ENCODE measurements at regions not wholly inside any gene's neighbourhood (a gene's known extent, or its start where the extent isn't known, plus 50 kb on each side); places are given as distances from the start of the nearest gene placed in this dataset.

- Histone ChIP-seq H3K9me3 (ENCODE audit: control insufficient read depth, insufficient read depth, low read depth, low read length) (no peaks in the 10 kb centered on the region), H3K4me3 (ENCODE audit: low read depth, low read length) (no peak overlapping the region), H3K4me1 (ENCODE audit: control insufficient read depth, insufficient read depth, low read length) (no peaks in the 10 kb centered on the region), H3K27ac (ENCODE audit: low read depth, low read length) (no peak overlapping the region), H3K36me3 (ENCODE audit: control insufficient read depth, insufficient read depth, low read length) (no peaks in the 10 kb centered on the region), H3K9ac (ENCODE audit: low read length) (no peak overlapping the region), H3K27me3 (ENCODE audit: control insufficient read depth, insufficient read depth, low read length) (no peaks in the 10 kb centered on the region)
These were observed 430.0 kb downstream of the CCDC91 start for GRCh38 chr12:28620281-28620680.

DNA sequence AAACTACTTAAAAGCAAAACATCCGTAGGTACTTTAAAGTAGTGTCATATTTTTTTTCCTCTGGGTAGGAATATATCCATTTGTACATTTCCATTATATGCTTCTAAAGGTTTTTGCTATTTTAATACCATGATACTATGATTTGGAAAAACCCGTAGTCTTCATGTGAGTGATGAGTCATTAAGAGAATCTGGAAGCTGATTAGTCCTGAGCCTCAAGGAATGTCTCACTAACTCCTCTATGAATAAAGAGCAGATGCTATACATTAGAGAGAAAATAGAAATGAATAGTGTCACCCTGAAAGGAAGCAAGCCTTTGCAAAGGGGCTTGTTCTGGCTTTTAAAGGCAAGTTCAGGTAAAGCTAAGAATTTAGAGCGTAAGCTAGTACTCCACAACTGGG is 432.1 kb downstream of the CCDC91 start:
- Histone ChIP-seq H3K4me1 (ENCODE audit: control insufficient read depth, insufficient read depth, low read length) (no peaks in the 10 kb centered on the region), H3K9ac (ENCODE audit: low read length) (no peak overlapping the region), H3K27ac (ENCODE audit: low read depth, low read length) (no peak overlapping the region), H3K4me3 (ENCODE audit: low read depth, low read length) (no peak overlapping the region), H3K27me3 (ENCODE audit: control insufficient read depth, insufficient read depth, low read length) (no peaks in the 10 kb centered on the region), H3K9me3 (ENCODE audit: control insufficient read depth, insufficient read depth, low read depth, low read length) (no peaks in the 10 kb centered on the region), H3K36me3 (ENCODE audit: control insufficient read depth, insufficient read depth, low read length) (no peaks in the 10 kb centered on the region)

- Histone ChIP-seq H3K4me1 (ENCODE audit: control insufficient read depth, insufficient read depth, low read length) (no peaks in the 10 kb centered on the region), H3K9me3 (ENCODE audit: control insufficient read depth, insufficient read depth, low read depth, low read length) (no peaks in the 10 kb centered on the region), H3K9ac (ENCODE audit: low read length) (no peak overlapping the region), H3K36me3 (ENCODE audit: control insufficient read depth, insufficient read depth, low read length) (no peaks in the 10 kb centered on the region), H3K27me3 (ENCODE audit: control insufficient read depth, insufficient read depth, low read length) (no peaks in the 10 kb centered on the region), H3K4me3 (ENCODE audit: low read depth, low read length) (no peak overlapping the region), H3K27ac (ENCODE audit: low read depth, low read length) (no peak overlapping the region)
These were observed 436.2 kb downstream of the CCDC91 start for GRCh38 chr12:28626504-28626903.

DNA sequence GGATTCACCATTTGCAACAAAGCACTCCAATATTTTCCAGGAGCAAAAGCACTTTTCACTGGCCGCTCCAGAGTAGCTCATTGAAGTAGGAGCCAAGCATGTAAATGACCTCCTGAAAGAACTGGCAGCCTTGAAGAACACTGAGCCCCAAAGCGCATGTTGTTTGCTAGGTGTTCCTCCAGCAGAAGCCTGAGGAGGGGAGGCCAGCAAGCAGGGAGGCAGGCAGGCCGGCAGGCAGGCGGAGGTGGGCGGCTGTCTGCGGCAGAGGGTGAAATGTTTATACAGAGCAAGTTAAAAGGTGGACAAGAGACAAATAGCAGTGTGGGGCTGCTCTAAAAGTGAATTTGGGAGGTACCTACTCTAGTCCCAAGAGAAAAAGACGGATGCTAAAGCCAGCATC is 439.4 kb downstream of the CCDC91 start:
- H3K4me1 ChIP-seq (ENCODE audit: control insufficient read depth, insufficient read depth, low read length), result no peaks in the 10 kb centered on the region
- H3K9ac ChIP-seq (ENCODE audit: low read length), result no peak overlapping the region
- H3K27ac ChIP-seq (ENCODE audit: low read depth, low read length), result no peak overlapping the region
- H3K27me3 ChIP-seq (ENCODE audit: control insufficient read depth, insufficient read depth, low read length), result no peaks in the 10 kb centered on the region
- H3K36me3 ChIP-seq (ENCODE audit: control insufficient read depth, insufficient read depth, low read length), result no peaks in the 10 kb centered on the region
- H3K4me3 ChIP-seq (ENCODE audit: low read depth, low read length), result no peak overlapping the region
- H3K9me3 ChIP-seq (ENCODE audit: control insufficient read depth, insufficient read depth, low read depth, low read length), result no peaks in the 10 kb centered on the region

DNA sequence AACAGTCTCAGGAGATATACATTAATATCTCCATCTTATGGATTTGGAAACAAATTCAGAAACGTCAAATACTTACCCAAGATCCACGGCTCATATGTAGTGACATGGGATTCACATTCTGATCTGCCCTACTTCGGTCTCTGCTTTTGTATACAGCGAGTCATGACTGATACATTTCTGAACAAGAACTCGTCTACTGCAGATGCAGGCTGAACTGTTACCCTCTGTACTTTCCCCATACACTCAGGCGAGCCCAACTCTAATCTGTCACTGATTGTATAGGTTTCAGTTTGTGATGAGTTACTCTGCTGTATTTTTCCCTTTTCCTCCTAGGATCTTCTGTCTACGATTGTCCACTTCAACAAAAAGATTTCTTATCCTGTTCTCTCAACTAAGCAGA is 441.6 kb downstream of the CCDC91 start:
- Histone ChIP-seq H3K27ac (ENCODE audit: low read depth, low read length) (no peak overlapping the region), H3K4me1 (ENCODE audit: control insufficient read depth, insufficient read depth, low read length) (no peaks in the 10 kb centered on the region)

DNA sequence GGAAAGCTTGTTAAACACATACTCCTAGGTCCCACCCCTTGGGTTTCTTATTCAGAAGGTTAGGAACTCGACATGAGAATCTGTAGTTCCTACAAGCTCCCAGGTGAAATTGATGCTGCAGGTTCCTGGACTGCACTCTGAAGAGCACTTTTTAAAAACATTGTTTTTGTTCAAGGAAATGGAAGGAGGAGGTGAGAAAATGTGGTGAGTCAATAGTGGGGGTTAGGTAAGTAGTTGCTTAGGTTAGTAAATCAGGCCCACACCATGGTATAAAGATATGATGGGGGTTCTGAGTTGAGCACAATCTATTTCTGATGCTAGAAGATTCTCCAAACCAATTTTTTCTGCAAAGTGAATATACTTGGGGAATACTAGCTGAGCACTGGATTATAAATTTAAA is 450.3 kb downstream of the CCDC91 start:
- Histone ChIP-seq H3K27ac (ENCODE audit: low read depth, low read length) (no peak overlapping the region), H3K9me3 (ENCODE audit: control insufficient read depth, insufficient read depth, low read depth, low read length) (no peaks in the 10 kb centered on the region), H3K4me3 (ENCODE audit: low read depth, low read length) (no peak overlapping the region), H3K4me1 (ENCODE audit: control insufficient read depth, insufficient read depth, low read length) (no peaks in the 10 kb centered on the region), H3K36me3 (ENCODE audit: control insufficient read depth, insufficient read depth, low read length) (no peaks in the 10 kb centered on the region), H3K27me3 (ENCODE audit: control insufficient read depth, insufficient read depth, low read length) (no peaks in the 10 kb centered on the region), H3K9ac (ENCODE audit: low read length) (no peak overlapping the region)

More for the DNA sequence above, 441.6 kb downstream of the CCDC91 start:
- Histone ChIP-seq H3K9me3 (ENCODE audit: control insufficient read depth, insufficient read depth, low read depth, low read length) (no peaks in the 10 kb centered on the region), H3K4me3 (ENCODE audit: low read depth, low read length) (no peak overlapping the region), H3K36me3 (ENCODE audit: control insufficient read depth, insufficient read depth, low read length) (no peaks in the 10 kb centered on the region), H3K27me3 (ENCODE audit: control insufficient read depth, insufficient read depth, low read length) (no peaks in the 10 kb centered on the region), H3K9ac (ENCODE audit: low read length) (no peak overlapping the region)

DNA sequence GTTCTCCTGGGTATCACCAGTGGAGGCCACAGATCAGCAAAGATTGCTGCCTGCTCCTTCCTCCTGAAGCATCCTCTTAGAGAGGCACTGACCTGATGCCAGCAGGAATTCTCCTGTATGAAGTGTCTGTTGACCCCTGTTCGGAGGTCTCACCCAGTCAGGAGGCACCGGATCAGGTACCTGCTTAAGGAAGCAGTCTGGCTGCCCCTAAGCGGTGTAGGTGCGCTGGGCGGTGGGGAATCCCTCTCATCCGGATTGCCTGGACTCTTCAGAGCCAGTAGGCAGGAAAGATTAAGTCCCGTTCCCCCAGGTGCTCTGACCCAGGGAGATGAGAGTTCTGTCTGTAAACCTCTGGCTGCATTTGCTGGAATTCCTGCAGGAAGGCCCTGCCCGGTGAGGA is 455.2 kb downstream of the CCDC91 start:
- H3K4me1 ChIP-seq (ENCODE audit: control insufficient read depth, insufficient read depth, low read length), result peaks cover 4% of the 10 kb centered on the region; the same call in 1 of the 2 replicates
- H3K9me3 ChIP-seq (ENCODE audit: control insufficient read depth, insufficient read depth, low read depth, low read length), result no peaks in the 10 kb centered on the region
- H3K4me3 ChIP-seq (ENCODE audit: low read depth, low read length), result no peak overlapping the region

GRCh38 chr12:28645891-28646290 is 455.6 kb downstream of the CCDC91 start:
- H3K27me3 ChIP-seq (ENCODE audit: control insufficient read depth, insufficient read depth, low read length), result no peaks in the 10 kb centered on the region
- H3K4me1 ChIP-seq (ENCODE audit: control insufficient read depth, insufficient read depth, low read length), result peaks cover 4% of the 10 kb centered on the region; the same call in 1 of the 2 replicates
- H3K9me3 ChIP-seq (ENCODE audit: control insufficient read depth, insufficient read depth, low read depth, low read length), result no peaks in the 10 kb centered on the region
- no peak overlapping the region for H3K27ac ChIP-seq (ENCODE audit: low read depth, low read length)
- no peak overlapping the region for H3K9ac ChIP-seq (ENCODE audit: low read length)
- no peak overlapping the region for H3K4me3 ChIP-seq (ENCODE audit: low read depth, low read length)
- H3K36me3 ChIP-seq (ENCODE audit: control insufficient read depth, insufficient read depth, low read length), result no peaks in the 10 kb centered on the region

More for the DNA sequence above, 455.2 kb downstream of the CCDC91 start:
- Histone ChIP-seq H3K27me3 (ENCODE audit: control insufficient read depth, insufficient read depth, low read length) (no peaks in the 10 kb centered on the region), H3K9ac (ENCODE audit: low read length) (no peak overlapping the region), H3K36me3 (ENCODE audit: control insufficient read depth, insufficient read depth, low read length) (no peaks in the 10 kb centered on the region), H3K27ac (ENCODE audit: low read depth, low read length) (no peak overlapping the region)

DNA sequence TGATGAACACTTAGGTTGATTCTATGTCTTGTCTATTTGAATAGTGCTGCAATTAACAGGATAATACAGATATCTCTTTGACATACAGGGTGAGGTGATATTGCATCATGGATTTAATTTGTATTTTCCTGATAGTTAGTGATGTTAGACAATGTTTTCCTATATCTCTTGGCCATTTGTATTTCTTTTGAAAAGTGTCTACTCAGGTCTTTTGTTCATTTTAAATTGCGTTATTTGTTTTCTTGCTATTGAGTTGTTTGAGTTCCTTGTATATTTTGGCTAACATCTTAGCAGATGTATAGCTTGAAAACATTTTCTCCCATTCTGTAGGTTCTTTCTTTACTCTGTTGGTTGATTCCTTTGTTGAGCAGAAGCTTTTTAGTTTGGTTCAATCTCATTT is 460.6 kb downstream of the CCDC91 start:
- H3K9me3 ChIP-seq (ENCODE audit: control insufficient read depth, insufficient read depth, low read depth, low read length), result no peaks in the 10 kb centered on the region
- H3K9ac ChIP-seq (ENCODE audit: low read length), result no peak overlapping the region
- H3K27ac ChIP-seq (ENCODE audit: low read depth, low read length), result no peak overlapping the region
- H3K36me3 ChIP-seq (ENCODE audit: control insufficient read depth, insufficient read depth, low read length), result no peaks in the 10 kb centered on the region
- H3K27me3 ChIP-seq (ENCODE audit: control insufficient read depth, insufficient read depth, low read length), result no peaks in the 10 kb centered on the region
- H3K4me1 ChIP-seq (ENCODE audit: control insufficient read depth, insufficient read depth, low read length), result peaks cover 4% of the 10 kb centered on the region; the same call in 1 of the 2 replicates
- H3K4me3 ChIP-seq (ENCODE audit: low read depth, low read length), result no peak overlapping the region

GRCh38 chr12:28652239-28652638 is 462.0 kb downstream of the CCDC91 start:
- no peaks in the 10 kb centered on the region for H3K9me3 ChIP-seq (ENCODE audit: control insufficient read depth, insufficient read depth, low read depth, low read length)
- no peaks in the 10 kb centered on the region for H3K27me3 ChIP-seq (ENCODE audit: control insufficient read depth, insufficient read depth, low read length)
- no peak overlapping the region for H3K9ac ChIP-seq (ENCODE audit: low read length)
- H3K4me3 ChIP-seq (ENCODE audit: low read depth, low read length), result no peak overlapping the region
- H3K36me3 ChIP-seq (ENCODE audit: control insufficient read depth, insufficient read depth, low read length), result no peaks in the 10 kb centered on the region
- peaks cover 4% of the 10 kb centered on the region; the same call in 1 of the 2 replicates for H3K4me1 ChIP-seq (ENCODE audit: control insufficient read depth, insufficient read depth, low read length)
- H3K27ac ChIP-seq (ENCODE audit: low read depth, low read length), result no peak overlapping the region

DNA sequence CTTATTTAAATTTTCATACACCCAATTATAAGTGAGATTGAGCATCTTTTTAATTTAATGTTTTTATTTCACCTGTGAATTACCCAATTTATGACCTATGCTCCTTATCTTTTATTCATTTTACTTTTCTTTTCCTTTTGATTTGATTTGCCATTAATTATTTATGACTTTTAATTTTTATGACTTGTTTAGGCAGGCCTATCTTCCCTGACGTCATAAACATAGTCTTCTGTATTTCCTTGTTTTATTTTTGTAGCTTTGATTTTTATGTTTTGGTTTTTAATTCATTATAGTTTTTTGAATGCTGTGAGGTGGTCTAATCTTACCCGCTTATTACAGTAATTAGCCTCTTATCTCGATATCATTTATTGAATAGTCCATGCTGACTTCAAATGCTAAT is 467.1 kb upstream of the FAR2 start:
- Histone ChIP-seq H3K36me3 (ENCODE audit: control insufficient read depth, insufficient read depth, low read length) (no peaks in the 10 kb centered on the region), H3K27me3 (ENCODE audit: control insufficient read depth, insufficient read depth, low read length) (no peaks in the 10 kb centered on the region), H3K27ac (ENCODE audit: low read depth, low read length) (no peak overlapping the region), H3K4me1 (ENCODE audit: control insufficient read depth, insufficient read depth, low read length) (peaks cover 9% of the 10 kb centered on the region; the same call in 1 of the 2 replicates), H3K9me3 (ENCODE audit: control insufficient read depth, insufficient read depth, low read depth, low read length) (no peaks in the 10 kb centered on the region), H3K4me3 (ENCODE audit: low read depth, low read length) (no peak overlapping the region), H3K9ac (ENCODE audit: low read length) (no peak overlapping the region)

- Histone ChIP-seq H3K4me3 (ENCODE audit: low read depth, low read length) (no peak overlapping the region), H3K36me3 (ENCODE audit: control insufficient read depth, insufficient read depth, low read length) (no peaks in the 10 kb centered on the region), H3K4me1 (ENCODE audit: control insufficient read depth, insufficient read depth, low read length) (peaks cover 9% of the 10 kb centered on the region; the same call in 1 of the 2 replicates), H3K9me3 (ENCODE audit: control insufficient read depth, insufficient read depth, low read depth, low read length) (no peaks in the 10 kb centered on the region), H3K9ac (ENCODE audit: low read length) (no peak overlapping the region), H3K27ac (ENCODE audit: low read depth, low read length) (no peak overlapping the region), H3K27me3 (ENCODE audit: control insufficient read depth, insufficient read depth, low read length) (no peaks in the 10 kb centered on the region)
These were observed 465.7 kb upstream of the FAR2 start for GRCh38 chr12:28683366-28683765.
